Astrocyte of the hippocampus (primary cell): ENCODE measurements at regions not wholly inside any gene's neighbourhood (a gene's known extent, or its start where the extent isn't known, plus 50 kb on each side); places are given as distances from the start of the nearest gene placed in this dataset.
A peak's percentile ranks its signal among the peaks of the same experiment; 100 is the strongest.
"Not testable (repeated sequence)": the region's sequence is repeated elsewhere in the genome, so short reads cannot be mapped to it uniquely, and the experiment has no call there.

Experiments
- DNase-seq: peaks from one replicate; pipeline ENCODE4 v3.0.0; 2011; ENCODE audit warnings: low read depth, low spot score

DNA sequence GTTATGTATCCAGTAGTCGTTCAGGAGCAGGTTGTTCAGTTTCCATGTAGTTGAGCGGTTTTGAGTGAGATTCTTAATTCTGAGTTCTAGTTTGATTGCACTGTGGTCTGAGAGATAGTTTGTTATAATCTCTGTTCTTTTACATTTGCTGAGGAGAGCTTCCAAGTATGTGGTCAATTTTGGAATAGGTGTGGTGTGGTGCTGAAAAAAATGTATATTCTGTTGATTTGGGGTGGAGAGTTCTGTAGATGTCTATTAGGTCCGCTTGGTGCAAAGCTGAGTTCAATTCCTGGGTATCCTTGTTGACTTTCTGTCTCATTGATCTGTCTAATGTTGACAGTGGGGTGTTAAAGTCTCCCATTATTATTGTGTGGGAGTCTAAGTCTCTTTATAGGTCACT, 68.6 kb upstream of the IZUMO1R start:
- DNase-seq: not testable (repeated sequence)

- not testable (repeated sequence) for DNase-seq
These were observed 68.0 kb upstream of the IZUMO1R start for GRCh38 chr11:94236416-94236815.

GRCh38 chr11:94237447-94238153, 66.8 kb upstream of the IZUMO1R start:
- DNase-seq: not testable (repeated sequence)

GRCh38 chr11:94238154-94238735, 66.1 kb upstream of the IZUMO1R start:
- not testable (repeated sequence) for DNase-seq

GRCh38 chr11:94238774-94239173, 65.6 kb upstream of the IZUMO1R start:
- not testable (repeated sequence) for DNase-seq

DNA sequence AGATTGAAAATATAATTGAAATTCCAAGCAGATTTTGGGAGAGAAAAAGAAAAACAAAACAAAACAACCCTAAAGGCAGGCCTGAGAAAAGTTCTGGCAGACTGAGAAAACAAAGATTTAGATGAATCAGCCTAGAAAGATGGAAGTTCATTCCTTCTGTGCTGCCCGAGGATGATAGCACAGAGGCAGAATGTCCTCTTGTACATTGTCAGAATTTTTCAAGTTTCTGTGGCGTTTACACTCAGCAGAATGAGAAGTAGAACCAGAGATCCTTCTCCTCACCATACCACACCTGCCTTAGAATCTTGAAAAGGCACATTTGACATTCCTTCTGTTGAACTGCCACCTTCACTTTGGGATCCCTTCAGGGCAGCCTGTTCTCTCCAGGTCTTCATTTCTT, 62.5 kb upstream of the IZUMO1R start:
- DNase-seq: peak; percentile 57

DNA sequence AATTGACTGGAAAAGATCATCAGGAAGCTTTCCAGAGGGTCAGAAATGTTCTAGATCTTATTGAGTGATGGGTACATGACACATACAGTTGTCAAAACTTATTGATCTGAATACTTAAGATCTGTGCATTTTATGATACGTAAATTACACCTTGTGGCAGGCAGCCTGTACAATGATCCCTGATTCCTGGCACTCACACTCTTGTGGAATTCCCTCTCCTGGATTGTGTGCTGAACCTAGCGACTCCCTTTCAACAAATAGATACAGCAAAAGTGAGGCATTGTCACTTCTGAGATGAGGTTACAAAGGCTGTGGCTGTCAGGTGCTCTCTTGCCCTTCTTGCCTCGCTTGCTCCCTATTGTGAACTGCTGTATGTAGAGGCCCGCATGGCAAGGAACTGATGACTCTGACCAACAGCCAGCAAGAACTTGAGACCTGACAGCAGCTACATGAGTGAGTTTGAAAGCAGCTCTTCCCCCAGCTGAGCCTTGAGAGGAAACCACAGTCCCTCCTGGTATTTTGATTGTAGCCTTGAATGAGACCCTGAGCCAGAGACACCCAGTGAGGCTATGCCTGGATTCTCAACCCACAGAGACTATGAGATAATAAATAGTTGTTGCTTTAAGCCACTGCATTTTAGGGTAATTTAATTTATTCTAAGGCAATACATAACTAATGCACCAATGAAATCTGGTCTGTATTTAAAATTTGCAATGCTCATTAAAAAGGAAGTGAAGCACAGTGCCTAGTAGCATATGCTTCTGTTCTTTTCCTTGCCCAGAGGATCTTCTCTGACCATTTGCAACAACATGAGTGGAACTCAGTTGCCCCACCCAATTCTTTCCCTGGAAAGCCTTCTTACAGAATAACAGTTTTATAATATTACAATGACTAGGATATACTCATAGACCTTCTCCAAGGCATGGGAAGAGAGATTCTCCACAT, 60.5 kb upstream of the IZUMO1R start:
- DNase-seq: peak; percentile 66

- DNase-seq: peak; percentile 29
These were observed 59.3 kb upstream of the IZUMO1R start for GRCh38 chr11:94245121-94245520.

DNA sequence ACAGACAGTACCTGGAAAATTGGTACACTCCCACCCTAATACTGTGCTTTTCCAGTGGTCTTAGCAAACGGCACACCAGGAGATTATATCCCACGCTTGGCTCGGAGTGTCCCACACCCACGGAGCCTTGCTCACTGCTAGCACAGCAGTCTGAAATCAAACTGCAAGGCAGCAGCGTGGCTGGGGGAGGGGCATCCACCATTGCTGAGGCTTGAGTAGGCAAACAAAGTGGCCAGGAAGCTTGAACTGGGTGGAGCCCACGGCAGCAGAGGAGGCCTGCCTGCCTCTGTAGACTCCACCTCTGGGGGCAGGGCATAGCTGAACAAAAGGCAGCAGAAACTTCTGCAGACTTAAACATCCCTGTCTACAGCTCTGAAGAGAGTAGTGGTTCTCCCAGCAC, 56.1 kb upstream of the IZUMO1R start:
- DNase-seq: not testable (repeated sequence)

DNA sequence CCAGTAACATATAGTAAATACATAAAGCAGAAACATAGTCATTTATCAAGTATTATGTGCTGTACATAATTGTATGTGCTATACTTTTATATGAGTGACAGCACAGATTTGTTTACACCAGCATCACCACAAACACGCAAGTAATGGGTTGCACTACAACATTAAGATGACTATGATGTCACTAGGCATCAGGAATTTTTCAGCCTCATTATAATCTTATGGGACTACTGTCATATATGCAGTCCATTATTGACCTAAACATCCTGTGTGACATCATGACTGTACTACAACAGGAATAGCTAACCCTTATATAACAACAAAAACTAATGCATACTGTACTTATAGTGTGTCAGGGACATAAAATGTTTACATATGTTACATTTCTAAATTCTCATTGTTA, 50.2 kb upstream of the IZUMO1R start:
- DNase-seq: no peak
